ENCODE measurements at regions not wholly inside any gene's neighbourhood (a gene's known extent, or its start where the extent isn't known, plus 50 kb on each side); places are given as distances from the start of the nearest gene placed in this dataset.

- no peak for DNase-seq
These were observed 1994.5 kb upstream of the FLRT2 start for GRCh38 chr14:83535444-83535843.

DNA sequence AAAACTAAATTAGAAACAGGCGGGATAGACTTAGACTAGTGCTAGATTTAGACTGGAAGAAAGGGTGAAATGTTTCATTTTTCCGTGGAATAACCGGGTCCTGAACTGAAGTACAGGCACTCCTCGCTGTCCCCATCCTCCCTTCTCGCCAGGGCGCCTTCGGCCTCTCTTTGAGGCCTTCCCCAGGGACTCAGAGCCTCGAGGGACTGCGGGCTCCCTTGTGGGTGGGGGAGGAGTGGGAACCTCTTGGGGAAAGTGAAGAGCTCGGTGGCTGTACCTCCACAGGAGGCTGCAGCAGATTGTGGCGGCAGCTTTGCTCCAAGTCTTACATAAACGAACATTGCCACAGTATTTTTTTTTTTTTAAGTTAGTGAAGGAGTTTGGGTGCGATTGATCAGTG lies 1988.8 kb upstream of the FLRT2 start:
- TF ChIP-seq CTCF (IDR thresholded peaks at IDR 0.05) = no peak
- intact Hi-C loops (cut with DNase I) = no loop called here
- Histone ChIP-seq H3K27ac (no peak overlapping the region), H3K27me3 (ENCODE audit: low read depth) (no peaks in the 10 kb centered on the region), H3K4me3 (no peak overlapping the region), H3K9me3 (no peaks in the 10 kb centered on the region), H3K36me3 (no peaks in the 10 kb centered on the region), H3K4me1 (no peaks in the 10 kb centered on the region)
- ATAC-seq (no peak), DNase-seq (no peak)

More at GRCh38 chr14:83535444-83535843, 1994.5 kb upstream of the FLRT2 start:
- no peaks in the 10 kb centered on the region for H3K36me3 ChIP-seq
- no peaks in the 10 kb centered on the region for H3K27me3 ChIP-seq (ENCODE audit: low read depth)
- H3K4me3 ChIP-seq = no peak overlapping the region
- intact Hi-C loops (cut with DNase I) = no loop called here
- H3K4me1 ChIP-seq = no peaks in the 10 kb centered on the region
- no peaks in the 10 kb centered on the region for H3K9me3 ChIP-seq
- H3K27ac ChIP-seq = no peak overlapping the region
- no peak for ATAC-seq
- no peak for TF ChIP-seq CTCF (IDR thresholded peaks at IDR 0.05)

DNA sequence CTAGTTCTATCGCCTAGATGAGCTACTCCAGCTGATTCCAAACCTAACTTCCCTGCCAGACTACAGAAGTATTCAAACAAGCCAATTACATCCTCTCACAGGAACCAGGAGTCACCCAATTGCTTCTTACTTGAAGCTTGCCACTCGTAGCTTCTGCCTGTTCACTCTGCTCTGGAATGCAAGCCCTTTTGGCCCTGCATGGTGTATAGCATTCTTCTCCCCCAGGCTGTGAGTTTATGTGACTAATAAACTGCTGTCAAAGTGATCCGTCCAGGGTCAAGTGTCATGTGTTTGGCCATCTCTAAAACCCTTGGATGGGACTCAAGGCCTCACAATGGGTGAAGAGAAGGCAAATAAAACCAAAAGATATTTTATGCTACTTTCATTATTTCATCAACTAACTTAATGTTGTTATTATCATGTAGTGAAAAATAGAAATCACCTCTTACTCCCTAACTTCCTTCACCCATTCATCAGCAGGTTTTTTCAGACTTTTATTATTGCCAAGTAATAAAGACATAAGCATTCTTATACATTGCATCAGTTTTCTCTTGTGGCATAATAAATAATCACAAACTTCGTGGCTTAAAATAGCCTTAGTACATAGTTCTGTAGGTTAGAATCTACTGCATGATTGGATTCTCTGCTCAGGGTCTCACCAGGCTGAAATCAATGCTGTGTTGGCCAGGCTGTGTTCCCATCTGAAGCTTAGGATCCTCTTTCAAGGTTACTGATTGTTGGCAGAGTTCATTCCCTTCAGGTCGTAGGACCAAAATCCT lies 1981.7 kb upstream of the FLRT2 start:
- Histone ChIP-seq H3K4me1 (no peaks in the 10 kb centered on the region), H3K27me3 (ENCODE audit: low read depth) (no peaks in the 10 kb centered on the region), H3K27ac (no peak overlapping the region), H3K9me3 (no peaks in the 10 kb centered on the region), H3K36me3 (no peaks in the 10 kb centered on the region), H3K4me3 (no peak overlapping the region)
- intact Hi-C loops (cut with DNase I) = no loop called here
- DNase-seq (no peak), ATAC-seq (peak in 1 of 2 donors; percentile 17)
- no peak for TF ChIP-seq CTCF (IDR thresholded peaks at IDR 0.05)

- no peaks in the 10 kb centered on the region for H3K4me1 ChIP-seq
- ATAC-seq (no peak), DNase-seq (no peak)
- H3K4me3 ChIP-seq = no peak overlapping the region
- intact Hi-C loops (cut with DNase I) = no loop called here
- TF ChIP-seq CTCF (IDR thresholded peaks at IDR 0.05) = no peak
- H3K9me3 ChIP-seq = no peaks in the 10 kb centered on the region
- H3K27ac ChIP-seq = no peak overlapping the region
- H3K27me3 ChIP-seq (ENCODE audit: low read depth) = no peaks in the 10 kb centered on the region
- H3K36me3 ChIP-seq = no peaks in the 10 kb centered on the region
These were observed 1973.9 kb upstream of the FLRT2 start for GRCh38 chr14:83556065-83556464.

DNA sequence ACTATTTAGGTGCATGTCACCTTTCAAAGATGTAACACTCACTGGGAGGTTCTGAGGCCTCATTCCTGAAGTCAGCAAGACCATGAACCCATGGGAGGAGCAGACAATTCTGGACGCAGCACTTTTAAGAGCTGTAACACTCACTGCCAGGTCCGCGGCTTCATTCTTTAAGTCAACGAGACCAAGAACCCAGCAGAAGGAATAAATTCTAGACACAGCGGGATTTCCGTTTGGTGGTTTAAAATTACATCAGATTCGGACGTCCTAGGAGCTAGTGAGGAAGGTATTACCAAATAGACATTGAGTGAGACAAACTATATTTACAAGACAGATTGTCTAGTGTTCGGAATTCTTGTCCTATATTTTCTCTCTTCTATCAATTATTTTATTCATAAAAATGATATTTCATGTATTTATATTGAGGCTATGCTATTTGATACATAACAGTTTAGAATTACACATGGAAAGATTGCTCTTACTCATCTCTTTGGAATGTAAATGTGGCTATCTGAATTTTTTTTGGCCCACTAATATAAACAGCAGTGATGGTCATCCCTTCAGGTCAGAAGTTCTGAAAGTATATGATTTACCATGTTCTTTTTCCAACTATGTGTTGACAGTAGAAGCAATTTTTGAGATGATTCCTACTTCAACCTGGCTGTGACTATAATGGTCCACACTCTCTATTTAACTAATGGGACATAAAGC lies 1973.0 kb upstream of the FLRT2 start:
- H3K4me1 ChIP-seq = no peaks in the 10 kb centered on the region
- no peaks in the 10 kb centered on the region for H3K36me3 ChIP-seq
- no peak for TF ChIP-seq CTCF (IDR thresholded peaks at IDR 0.05)
- DNase-seq (no peak), ATAC-seq (no peak)
- H3K27ac ChIP-seq = no peak overlapping the region
- intact Hi-C loops (cut with DNase I) = no loop called here
- no peaks in the 10 kb centered on the region for H3K9me3 ChIP-seq
- no peak overlapping the region for H3K4me3 ChIP-seq
- H3K27me3 ChIP-seq (ENCODE audit: low read depth) = no peaks in the 10 kb centered on the region
